ENCODE measurements at regions not wholly inside any gene's neighbourhood (a gene's known extent, or its start where the extent isn't known, plus 50 kb on each side); places are given as distances from the start of the nearest gene placed in this dataset.

GRCh38 chr18:73189718-73190117 is 321.9 kb upstream of the NETO1 start:
- no peak for TF ChIP-seq POLR2A (IDR thresholded peaks at IDR 0.05)
- no peak for TF ChIP-seq CTCF (IDR thresholded peaks at IDR 0.05)
